Activated T-cell treated with anti-CD3 and anti-CD28 coated beads, Interleukin-2, amount 50 U/mL, for 72 hours (primary cell): ENCODE measurements at regions not wholly inside any gene's neighbourhood (a gene's known extent, or its start where the extent isn't known, plus 50 kb on each side); places are given as distances from the start of the nearest gene placed in this dataset.
"Not testable (repeated sequence)": the region's sequence is repeated elsewhere in the genome, so short reads cannot be mapped to it uniquely, and the experiment has no call there.

Experiments used
- ATAC-seq, 2 donors: fragments of 150-1000 bp; cut with Tn5 transposase; replicated peaks in 1 of 2; 2 replicates each; pipeline ENCODE4 v1.10.0; 2021; ENCODE audit warnings: moderate library complexity in 2 of 2, mild to moderate bottlenecking in 1 of 2
- DNase-seq, 2 donors: peaks; one replicate each; pipeline ENCODE4 v3.0.0; 2021 to 2022; ENCODE audit warnings: mixed read lengths in 1 of 2
- H3K27ac Mint-ChIP-seq: one replicate; pipeline ENCODE4 v1.8.0; 2022; ENCODE audit warnings: mild to moderate bottlenecking, moderate library complexity, mixed read lengths
- H3K27me3 Mint-ChIP-seq: one replicate; pipeline ENCODE4 v1.8.0; 2022; ENCODE audit warnings: low read depth, mixed read lengths
- H3K36me3 Mint-ChIP-seq, 2 donors: one replicate each; pipeline ENCODE4 v1.8.0; 2022; ENCODE audit warnings: mixed read lengths in 2 of 2, mild to moderate bottlenecking in 1 of 2; ENCODE audit not compliant: insufficient read depth in 2 of 2
- H3K4me1 Mint-ChIP-seq: one replicate; pipeline ENCODE4 v1.8.0; 2022; ENCODE audit warnings: low read depth, mixed read lengths
- H3K4me3 Mint-ChIP-seq, 2 donors: one replicate each; pipeline ENCODE4 v1.8.0; 2022; ENCODE audit warnings: mild to moderate bottlenecking in 2 of 2, mixed read lengths in 2 of 2, moderate library complexity in 2 of 2
- H3K9me3 Mint-ChIP-seq, 2 donors: one replicate each; pipeline ENCODE4 v1.8.0; 2022; ENCODE audit warnings: mixed read lengths in 2 of 2

- peak overlapping the region; percentile 19 to 67 for H3K4me3 Mint-ChIP-seq
- H3K36me3 Mint-ChIP-seq, H3K27me3 Mint-ChIP-seq, H3K4me1 Mint-ChIP-seq, H3K9me3 Mint-ChIP-seq, H3K27ac Mint-ChIP-seq: not testable (repeated sequence)
- peak; percentile 45 to 73 for ATAC-seq
- peak; percentile 0 to 2 for DNase-seq
Observed at GRCh38 chr5:102154791-102155605, 141.1 kb downstream of the SLCO4C1 start.

- H3K36me3 Mint-ChIP-seq: no peaks in the 10 kb centered on the region
- no peak overlapping the region for H3K27ac Mint-ChIP-seq
- DNase-seq (no peak), ATAC-seq (no peak)
- no peaks in the 10 kb centered on the region for H3K4me1 Mint-ChIP-seq
- no peaks in the 10 kb centered on the region for H3K9me3 Mint-ChIP-seq
- H3K4me3 Mint-ChIP-seq: peak overlapping the region; percentile 19 to 67
- H3K27me3 Mint-ChIP-seq: no peaks in the 10 kb centered on the region
Observed at GRCh38 chr5:102154291-102154690, 141.8 kb downstream of the SLCO4C1 start.

GRCh38 chr5:102153003-102153759 is 142.9 kb downstream of the SLCO4C1 start:
- Mint-ChIP-seq H3K4me3 (peak overlapping the region in 1 of 2 donors; percentile 67), H3K36me3 (no peaks in the 10 kb centered on the region), H3K27ac (peak overlapping the region; percentile 37), H3K27me3 (no peaks in the 10 kb centered on the region), H3K4me1 (no peaks in the 10 kb centered on the region), H3K9me3 (no peaks in the 10 kb centered on the region)
- DNase-seq (peak; percentile 0 to 3), ATAC-seq (peak in 1 of 2 donors; percentile 62)

GRCh38 chr5:102139029-102139428 is 157.1 kb downstream of the SLCO4C1 start:
- no peak for ATAC-seq
- H3K9me3 Mint-ChIP-seq: no peaks in the 10 kb centered on the region

GRCh38 chr5:102138243-102138653 is 157.8 kb downstream of the SLCO4C1 start:
- no peak overlapping the region for H3K27ac Mint-ChIP-seq
- DNase-seq: no peak
- no peaks in the 10 kb centered on the region for H3K36me3 Mint-ChIP-seq
- ATAC-seq: no peak
- no peaks in the 10 kb centered on the region for H3K27me3 Mint-ChIP-seq
- no peak overlapping the region for H3K4me3 Mint-ChIP-seq
- no peaks in the 10 kb centered on the region for H3K9me3 Mint-ChIP-seq
- no peaks in the 10 kb centered on the region for H3K4me1 Mint-ChIP-seq

More at GRCh38 chr5:102139029-102139428, 157.1 kb downstream of the SLCO4C1 start:
- Mint-ChIP-seq H3K27me3 (no peaks in the 10 kb centered on the region), H3K36me3 (no peaks in the 10 kb centered on the region), H3K4me1 (no peaks in the 10 kb centered on the region), H3K27ac (no peak overlapping the region), H3K4me3 (no peak overlapping the region)
- no peak for DNase-seq

GRCh38 chr5:102130890-102131289 is 165.2 kb downstream of the SLCO4C1 start:
- ATAC-seq (no peak), DNase-seq (no peak)
- Mint-ChIP-seq H3K27me3 (no peaks in the 10 kb centered on the region), H3K36me3 (no peaks in the 10 kb centered on the region), H3K4me3 (no peak overlapping the region), H3K9me3 (peaks cover 2% of the 10 kb centered on the region in 2 donors), H3K4me1 (no peaks in the 10 kb centered on the region), H3K27ac (no peak overlapping the region)

- H3K9me3 Mint-ChIP-seq: peaks cover 2% of the 10 kb centered on the region in 2 donors
- no peaks in the 10 kb centered on the region for H3K4me1 Mint-ChIP-seq
- no peak for DNase-seq
- H3K27ac Mint-ChIP-seq: no peak overlapping the region
- no peaks in the 10 kb centered on the region for H3K36me3 Mint-ChIP-seq
- H3K27me3 Mint-ChIP-seq: no peaks in the 10 kb centered on the region
- no peak for ATAC-seq
- no peak overlapping the region for H3K4me3 Mint-ChIP-seq
Observed at GRCh38 chr5:102130386-102130785, 165.7 kb downstream of the SLCO4C1 start.

- H3K27me3 Mint-ChIP-seq: no peaks in the 10 kb centered on the region
- H3K36me3 Mint-ChIP-seq: no peaks in the 10 kb centered on the region
- no peak for ATAC-seq
- H3K4me1 Mint-ChIP-seq: no peaks in the 10 kb centered on the region
- no peak overlapping the region for H3K4me3 Mint-ChIP-seq
- no peak for DNase-seq
- H3K9me3 Mint-ChIP-seq: peaks cover 0 to 1% of the 10 kb centered on the region in 2 donors
- H3K27ac Mint-ChIP-seq: no peak overlapping the region
Observed at GRCh38 chr5:102119252-102119651, 176.8 kb downstream of the SLCO4C1 start.

GRCh38 chr5:102115736-102116135 is 180.3 kb downstream of the SLCO4C1 start:
- Mint-ChIP-seq H3K4me3 (no peak overlapping the region), H3K27ac (no peak overlapping the region)
- DNase-seq: no peak

GRCh38 chr5:102114525-102115069 is 181.5 kb downstream of the SLCO4C1 start:
- DNase-seq: no peak
- no peak for ATAC-seq
- H3K36me3 Mint-ChIP-seq: no peaks in the 10 kb centered on the region
- no peak overlapping the region for H3K4me3 Mint-ChIP-seq
- no peak overlapping the region for H3K27ac Mint-ChIP-seq
- H3K9me3 Mint-ChIP-seq: peaks cover 0 to 1% of the 10 kb centered on the region in 2 donors
- H3K27me3 Mint-ChIP-seq: no peaks in the 10 kb centered on the region
- H3K4me1 Mint-ChIP-seq: no peaks in the 10 kb centered on the region

More at GRCh38 chr5:102115736-102116135, 180.3 kb downstream of the SLCO4C1 start:
- peaks cover 0 to 1% of the 10 kb centered on the region in 2 donors for H3K9me3 Mint-ChIP-seq
- H3K36me3 Mint-ChIP-seq: no peaks in the 10 kb centered on the region
- no peaks in the 10 kb centered on the region for H3K4me1 Mint-ChIP-seq
- no peak for ATAC-seq
- H3K27me3 Mint-ChIP-seq: no peaks in the 10 kb centered on the region

- Mint-ChIP-seq H3K9me3 (peaks cover 1% of the 10 kb centered on the region in 2 donors), H3K27me3 (no peaks in the 10 kb centered on the region), H3K4me1 (no peaks in the 10 kb centered on the region), H3K4me3 (no peak overlapping the region), H3K36me3 (no peaks in the 10 kb centered on the region), H3K27ac (no peak overlapping the region)
- DNase-seq (no peak), ATAC-seq (no peak)
Observed at GRCh38 chr5:102107865-102108264, 188.2 kb downstream of the SLCO4C1 start.

GRCh38 chr5:102106599-102106998 is 189.5 kb downstream of the SLCO4C1 start:
- Mint-ChIP-seq H3K36me3 (no peaks in the 10 kb centered on the region), H3K9me3 (peaks cover 1% of the 10 kb centered on the region in 2 donors), H3K27ac (no peak overlapping the region)

GRCh38 chr5:102099766-102100331 is 196.2 kb downstream of the SLCO4C1 start:
- ATAC-seq (no peak), DNase-seq (no peak)
- no peak overlapping the region for H3K4me3 Mint-ChIP-seq
- no peaks in the 10 kb centered on the region for H3K27me3 Mint-ChIP-seq
- H3K9me3 Mint-ChIP-seq: peaks cover 0 to 1% of the 10 kb centered on the region in 2 donors
- H3K36me3 Mint-ChIP-seq: no peaks in the 10 kb centered on the region
- no peak overlapping the region for H3K27ac Mint-ChIP-seq
- no peaks in the 10 kb centered on the region for H3K4me1 Mint-ChIP-seq

More at GRCh38 chr5:102106599-102106998, 189.5 kb downstream of the SLCO4C1 start:
- Mint-ChIP-seq H3K27me3 (no peaks in the 10 kb centered on the region), H3K4me3 (no peak overlapping the region), H3K4me1 (no peaks in the 10 kb centered on the region)
- DNase-seq (no peak), ATAC-seq (no peak)
